Mesodermal cell (in vitro differentiated cells): ENCODE measurements at regions not wholly inside any gene's neighbourhood (a gene's known extent, or its start where the extent isn't known, plus 50 kb on each side); places are given as distances from the start of the nearest gene placed in this dataset.
"Not testable (repeated sequence)": the region's sequence is repeated elsewhere in the genome, so short reads cannot be mapped to it uniquely, and the experiment has no call there.

Experiments used
- H3K27ac ChIP-seq: 2 replicates; pipeline ENCODE4 v1.7.0; 2013; ENCODE audit warnings: mild to moderate bottlenecking, low read depth, low read length, moderate library complexity; ENCODE audit not compliant: severe bottlenecking
- H3K36me3 ChIP-seq: 2 replicates; pipeline ENCODE4 v1.7.1; 2013; ENCODE audit warnings: mild to moderate bottlenecking, low read length, moderate library complexity; ENCODE audit not compliant: control insufficient read depth, insufficient read depth
- H3K4me1 ChIP-seq: one replicate; pipeline ENCODE4 v1.7.1; 2013; ENCODE audit warnings: mild to moderate bottlenecking, low read length; ENCODE audit not compliant: insufficient read depth, control insufficient read depth, poor library complexity, severe bottlenecking
- H3K4me3 ChIP-seq: 2 replicates; pipeline ENCODE4 v1.7.0; 2013; ENCODE audit warnings: low read length, control low read depth, mild to moderate bottlenecking; ENCODE audit not compliant: insufficient read depth, poor library complexity, severe bottlenecking; ENCODE audit errors: extremely low read depth
- H3K9me3 ChIP-seq: 2 replicates; pipeline ENCODE4 v1.7.1; 2013; ENCODE audit warnings: mild to moderate bottlenecking, low read length, moderate library complexity; ENCODE audit not compliant: control insufficient read depth
- WGBS, 2 experiments: methylation state at CpG; one replicate each; pipeline ENCODE4 v1.1.5; 2013; ENCODE audit warnings: missing lambda C conversion rate in 2 of 2; ENCODE audit not compliant: insufficient coverage in 2 of 2; 5-methylcytosine and 5-hydroxymethylcytosine counted together

GRCh38 chr12:93092649-93092945, 163.5 kb upstream of the EEA1 start:
- Histone ChIP-seq H3K9me3 (no peaks in the 10 kb centered on the region), H3K4me1 (peaks cover 8% of the 10 kb centered on the region), H3K27ac (no peak overlapping the region), H3K36me3 (no peaks in the 10 kb centered on the region), H3K4me3 (no peak overlapping the region)
- WGBS, 2 experiments: 96 to 100% methylated on average over 4 to 5 of the region's 6 CpGs

- Histone ChIP-seq H3K4me1 (peaks cover 2% of the 10 kb centered on the region), H3K36me3 (no peaks in the 10 kb centered on the region), H3K27ac (no peak overlapping the region), H3K9me3 (no peaks in the 10 kb centered on the region), H3K4me3 (no peak overlapping the region)
- WGBS, 2 experiments: 100% methylated on average over 1 of the region's 3 CpGs
These were observed 164.1 kb upstream of the EEA1 start for GRCh38 chr12:93093243-93093642.

- not testable (repeated sequence) for H3K4me3 ChIP-seq, H3K36me3 ChIP-seq, H3K27ac ChIP-seq, H3K9me3 ChIP-seq, H3K4me1 ChIP-seq
- 96% methylated on average over 5 to 7 of the region's 9 CpGs for WGBS, 2 experiments
These were observed 165.1 kb upstream of the EEA1 start for GRCh38 chr12:93094222-93094621.

- H3K4me3 ChIP-seq: no peak overlapping the region
- no peaks in the 10 kb centered on the region for H3K36me3 ChIP-seq
- H3K9me3 ChIP-seq: no peaks in the 10 kb centered on the region
- WGBS, 2 experiments: 75 to 88% methylated on average over 1 to 5 of the region's 7 CpGs
- H3K4me1 ChIP-seq: no peaks in the 10 kb centered on the region
- no peak overlapping the region for H3K27ac ChIP-seq
These were observed 166.1 kb upstream of the EEA1 start for GRCh38 chr12:93094988-93095737.

GRCh38 chr12:93097417-93097816, 168.3 kb upstream of the EEA1 start:
- no peaks in the 10 kb centered on the region for H3K9me3 ChIP-seq
- H3K36me3 ChIP-seq: no peaks in the 10 kb centered on the region
- H3K27ac ChIP-seq: no peak overlapping the region
- no peak overlapping the region for H3K4me3 ChIP-seq
- no peaks in the 10 kb centered on the region for H3K4me1 ChIP-seq

GRCh38 chr12:93098077-93098476, 169.0 kb upstream of the EEA1 start:
- H3K36me3 ChIP-seq: no peaks in the 10 kb centered on the region
- 60 to 71% methylated on average over 1 of the region's 2 CpGs for WGBS, 2 experiments
- no peak overlapping the region for H3K4me3 ChIP-seq
- H3K9me3 ChIP-seq: no peaks in the 10 kb centered on the region
- no peaks in the 10 kb centered on the region for H3K4me1 ChIP-seq
- no peak overlapping the region for H3K27ac ChIP-seq

GRCh38 chr12:93099792-93100191, 170.7 kb upstream of the EEA1 start:
- WGBS, 2 experiments: 100% methylated on average over 1 of the region's 1 CpG
- Histone ChIP-seq H3K4me1 (no peaks in the 10 kb centered on the region), H3K27ac (no peak overlapping the region), H3K36me3 (no peaks in the 10 kb centered on the region), H3K9me3 (no peaks in the 10 kb centered on the region), H3K4me3 (no peak overlapping the region)

GRCh38 chr12:93100610-93101009, 171.5 kb upstream of the EEA1 start:
- 75 to 93% methylated on average over 1 to 3 of the region's 4 CpGs for WGBS, 2 experiments
- Histone ChIP-seq H3K4me1 (no peaks in the 10 kb centered on the region), H3K4me3 (no peak overlapping the region), H3K27ac (no peak overlapping the region), H3K9me3 (no peaks in the 10 kb centered on the region), H3K36me3 (no peaks in the 10 kb centered on the region)

- WGBS, 2 experiments: 93 to 100% methylated on average over 2 to 3 of the region's 4 CpGs
These were observed 172.3 kb upstream of the EEA1 start for GRCh38 chr12:93101367-93101766.

GRCh38 chr12:93102312-93102711, 173.2 kb upstream of the EEA1 start:
- H3K36me3 ChIP-seq: no peaks in the 10 kb centered on the region
- no peak overlapping the region for H3K4me3 ChIP-seq
- WGBS, 2 experiments: no CpG with 5 or more reads among the region's 1 CpG
- H3K27ac ChIP-seq: no peak overlapping the region
- no peaks in the 10 kb centered on the region for H3K9me3 ChIP-seq
- H3K4me1 ChIP-seq: peaks cover 4% of the 10 kb centered on the region

More at GRCh38 chr12:93101367-93101766, 172.3 kb upstream of the EEA1 start:
- H3K27ac ChIP-seq: no peak overlapping the region
- no peaks in the 10 kb centered on the region for H3K36me3 ChIP-seq
- H3K9me3 ChIP-seq: no peaks in the 10 kb centered on the region
- H3K4me1 ChIP-seq: no peaks in the 10 kb centered on the region
- H3K4me3 ChIP-seq: no peak overlapping the region

GRCh38 chr12:93102744-93103143, 173.6 kb upstream of the EEA1 start:
- H3K27ac ChIP-seq: no peak overlapping the region
- WGBS, 2 experiments: no CpG with 5 or more reads among the region's 2 CpGs
- no peak overlapping the region for H3K4me3 ChIP-seq

More at GRCh38 chr12:93102744-93103143, 173.6 kb upstream of the EEA1 start:
- no peaks in the 10 kb centered on the region for H3K36me3 ChIP-seq
- peaks cover 9% of the 10 kb centered on the region for H3K4me1 ChIP-seq
- H3K9me3 ChIP-seq: no peaks in the 10 kb centered on the region
